Endothelial cell of umbilical vein (primary cell): ENCODE measurements at regions not wholly inside any gene's neighbourhood (a gene's known extent, or its start where the extent isn't known, plus 50 kb on each side); places are given as distances from the start of the nearest gene placed in this dataset.

Source experiments
- BruUV-seq: library from RNA; stranded (reverse); fragments of 400-500 nt; replicated peaks from 2 replicates; lab custom pipeline; 2021; lab: Mats Ljungman, UMichigan
- CTCF ChIA-PET: fragments of 300-600, 350-600 bp; sonication (Branson Sonifier 250); formaldehyde crosslinking; loops from one replicate; lab custom pipeline; 2021; ENCODE audit warnings: antibody characterized with exemption, inconsistent platforms; lab: Charles Lee
- POLR2A ChIA-PET: fragments of 300-600, 350-600 bp; sonication (Branson Sonifier 250); formaldehyde crosslinking; loops from one replicate; lab custom pipeline; 2021; ENCODE audit warnings: antibody characterized with exemption, inconsistent platforms; lab: Charles Lee
- DNase-seq: peaks from one replicate; pipeline ENCODE4 v3.0.0-alpha.2; 2011; ENCODE audit warnings: low read depth, low spot score
- FAIRE-seq: peaks from 2 replicates; lab custom pipeline; 2011; peaks lifted over from hg19 to GRCh38; lab: Jason Lieb, UNC
- H2AFZ ChIP-seq: 2 replicates; pipeline ENCODE4 v1.6.0; 2012; ENCODE audit warnings: low read depth, low read length, control low read depth, inconsistent platforms
- H3K27ac ChIP-seq: 2 replicates; pipeline ENCODE4 v1.5.1; 2011; ENCODE audit warnings: low read depth, mild to moderate bottlenecking, control low read depth, low read length, moderate library complexity; ENCODE audit not compliant: insufficient read depth
- H3K27me3 ChIP-seq, 2 experiments: 2 replicates each; pipeline versions ENCODE4 v1.6.0 to v1.6.1; 2011; ENCODE audit warnings: low read length in 2 of 2, mixed read lengths in 1 of 2; ENCODE audit not compliant: control insufficient read depth in 2 of 2, insufficient read depth in 2 of 2
- H3K36me3 ChIP-seq, 2 experiments: 2 replicates in 1 of 2; 3 replicates in 1 of 2; pipeline ENCODE4 v1.5.1; 2011; ENCODE audit warnings: low read length in 2 of 2, mild to moderate bottlenecking in 1 of 2, moderate library complexity in 1 of 2; ENCODE audit not compliant: control insufficient read depth in 2 of 2, insufficient read depth in 2 of 2; ENCODE audit errors: extremely low read depth in 1 of 2
- H3K4me1 ChIP-seq: 3 replicates; pipeline ENCODE4 v1.5.1; 2011; ENCODE audit warnings: mild to moderate bottlenecking, low read length; ENCODE audit not compliant: control insufficient read depth, insufficient read depth; ENCODE audit errors: extremely low read depth
- H3K4me2 ChIP-seq: 2 replicates; pipeline ENCODE4 v1.6.1; 2011; ENCODE audit warnings: low read length, control low read depth, mixed read lengths; ENCODE audit not compliant: insufficient read depth
- H3K4me3 ChIP-seq, 3 experiments: fragments of 200-600 bp in 1 of 3; sonication (generic), shearing (Covaris generic) in 1 of 3; replicated peaks in 1 of 3; 2 replicates each; pipeline ENCODE4 v1.5.1; 2011 to 2016; ENCODE audit warnings: control low read depth in 3 of 3, low read length in 3 of 3, mild to moderate bottlenecking in 2 of 3, inconsistent platforms in 1 of 3, low read depth in 1 of 3, moderate library complexity in 1 of 3; ENCODE audit not compliant: insufficient read depth in 1 of 3
- H3K79me2 ChIP-seq: 2 replicates; pipeline ENCODE4 v1.6.0; 2012; ENCODE audit warnings: low read length, inconsistent platforms; ENCODE audit not compliant: control insufficient read depth, insufficient read depth
- H3K9ac ChIP-seq: replicated peaks from 2 replicates; pipeline ENCODE3; 2011; ENCODE audit warnings: low read length, control low read depth; ENCODE audit not compliant: insufficient read depth; ENCODE audit errors: extremely low read depth
- H3K9me1 ChIP-seq: replicated peaks from 3 replicates; pipeline ENCODE4 v1.6.0; 2011; ENCODE audit warnings: mild to moderate bottlenecking, low read length; ENCODE audit not compliant: control insufficient read depth, insufficient read depth; ENCODE audit errors: extremely low read depth
- H3K9me3 ChIP-seq: replicated peaks from 2 replicates; pipeline ENCODE4 v1.5.1; 2012; ENCODE audit warnings: low read length, inconsistent platforms; ENCODE audit not compliant: control insufficient read depth, insufficient read depth
- H4K20me1 ChIP-seq: replicated peaks from 2 replicates; pipeline ENCODE3; 2011; ENCODE audit warnings: mild to moderate bottlenecking, low read length; ENCODE audit not compliant: control insufficient read depth, insufficient read depth; ENCODE audit errors: extremely low read depth
- EZH2 ChIP-seq: IDR thresholded peaks from 2 replicates; pipeline ENCODE4 v1.6.1; 2012; ENCODE audit warnings: borderline replicate concordance, low read depth, mild to moderate bottlenecking, moderate library complexity, low read length, inconsistent platforms; ENCODE audit not compliant: severe bottlenecking
- FOS ChIP-seq: IDR thresholded peaks from 2 replicates; pipeline ENCODE4 v1.6.1; 2011; ENCODE audit warnings: mild to moderate bottlenecking, low read length, moderate library complexity, borderline replicate concordance; ENCODE audit not compliant: insufficient read depth
- GATA2 ChIP-seq: IDR thresholded peaks from 2 replicates; pipeline ENCODE4 v1.7.0; 2011; ENCODE audit warnings: low read depth, mild to moderate bottlenecking, moderate library complexity, mixed read lengths, low read length; ENCODE audit not compliant: insufficient read length, insufficient read depth
- JUN ChIP-seq: IDR thresholded peaks from 2 replicates; pipeline ENCODE4 v1.6.1; 2011; ENCODE audit warnings: borderline replicate concordance, low read depth; ENCODE audit not compliant: insufficient read length, insufficient read depth
- MYC ChIP-seq: IDR thresholded peaks from one replicate; pipeline ENCODE4 v1.6.1; 2011; ENCODE audit warnings: mild to moderate bottlenecking, low read depth, low read length
- POLR2A ChIP-seq: IDR thresholded peaks from 2 replicates; pipeline ENCODE4 v1.6.1; 2012; ENCODE audit warnings: low read depth, mild to moderate bottlenecking, control low read depth, low read length
- POLR2AphosphoS5 ChIP-seq: IDR thresholded peaks from 2 replicates; pipeline ENCODE4 v1.6.1; 2012; ENCODE audit warnings: low read depth, mild to moderate bottlenecking, control low read depth, low read length, moderate library complexity; ENCODE audit not compliant: insufficient read depth
- dilution Hi-C: fragments of 300-500 bp; cut with MboI; formaldehyde crosslinking; loops from one replicate; pipeline ENCODE4 v1.15.0; 2019; ENCODE audit warnings: low sequenced_read_pairs; ENCODE audit not compliant: extremely low pct_ligation_motif_present
- intact Hi-C: fragments of 100-400 bp; cut with micrococcal nuclease; formaldehyde crosslinking; loops from one replicate; pipeline ENCODE4 v1.10.0; 2022
- TF ChIP-seq, protein P1 (sequence below): IDR thresholded peaks from 2 replicates; pipeline ENCODE4 v1.6.1; 2011; ENCODE audit not compliant: insufficient read depth, insufficient read length
- TF ChIP-seq, protein P2 (sequence below), 2 donors: IDR thresholded peaks; 1 replicate in 1 of 2; 2 replicates in 1 of 2; pipeline ENCODE4 v1.5.1; 2011; ENCODE audit warnings: low read length in 2 of 2, mild to moderate bottlenecking in 2 of 2, moderate library complexity in 2 of 2, control low read depth in 1 of 2, inconsistent platforms in 1 of 2, low read depth in 1 of 2; ENCODE audit not compliant: insufficient read depth in 1 of 2; ENCODE audit errors: extremely low read depth in 1 of 2

DNA sequence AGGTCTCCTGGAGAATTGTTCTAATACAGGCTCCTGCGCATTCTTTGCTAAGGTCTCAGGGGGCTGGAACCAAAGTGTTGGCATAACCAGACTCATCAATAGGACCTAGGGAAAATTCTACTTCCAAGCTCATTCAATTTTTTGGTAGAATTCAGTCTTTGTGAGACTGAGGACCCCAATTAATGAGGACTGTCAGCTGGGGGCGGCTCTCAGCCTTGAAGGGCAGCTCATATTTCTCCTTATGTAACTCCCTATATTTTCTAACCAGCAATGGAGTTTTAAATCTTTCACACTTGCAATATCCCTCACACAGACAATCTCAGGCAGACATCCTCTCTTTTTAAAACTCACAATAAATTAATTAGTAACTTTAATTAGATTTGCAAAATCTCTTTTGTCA is 476.4 kb upstream of the LRFN5 start:
- H3K9me3 ChIP-seq = peaks cover 4% of the 10 kb centered on the region
- H3K36me3 ChIP-seq = no peaks in the 10 kb centered on the region
- H3K27me3 ChIP-seq = no peaks in the 10 kb centered on the region
- POLR2A ChIA-PET = no interaction called here
- no peaks in the 10 kb centered on the region for H3K9me1 ChIP-seq
- DNase-seq (no peak), FAIRE-seq (no peak)
- H3K79me2 ChIP-seq = no peaks in the 10 kb centered on the region
- BruUV-seq = no TSS peak
- H4K20me1 ChIP-seq = no peaks in the 10 kb centered on the region
- H3K4me1 ChIP-seq = no peaks in the 10 kb centered on the region
- CTCF ChIA-PET = no interaction called here
- no peak overlapping the region for H3K4me2 ChIP-seq
- no peak overlapping the region for H3K4me3 ChIP-seq
- intact Hi-C loops (no loop called here), dilution Hi-C loops (no loop called here)
- no peak overlapping the region for H2AFZ ChIP-seq
- H3K27ac ChIP-seq = no peak overlapping the region
- no peak overlapping the region for H3K9ac ChIP-seq
- TF ChIP-seq POLR2A (no peak), FOS (no peak), GATA2 (no peak), JUN (no peak), POLR2AphosphoS5 (no peak), MYC (no peak), EZH2 (no peak)
- TF ChIP-seq, protein P1, sequence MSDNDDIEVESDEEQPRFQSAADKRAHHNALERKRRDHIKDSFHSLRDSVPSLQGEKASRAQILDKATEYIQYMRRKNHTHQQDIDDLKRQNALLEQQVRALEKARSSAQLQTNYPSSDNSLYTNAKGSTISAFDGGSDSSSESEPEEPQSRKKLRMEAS = no peak
- TF ChIP-seq, protein P2, sequence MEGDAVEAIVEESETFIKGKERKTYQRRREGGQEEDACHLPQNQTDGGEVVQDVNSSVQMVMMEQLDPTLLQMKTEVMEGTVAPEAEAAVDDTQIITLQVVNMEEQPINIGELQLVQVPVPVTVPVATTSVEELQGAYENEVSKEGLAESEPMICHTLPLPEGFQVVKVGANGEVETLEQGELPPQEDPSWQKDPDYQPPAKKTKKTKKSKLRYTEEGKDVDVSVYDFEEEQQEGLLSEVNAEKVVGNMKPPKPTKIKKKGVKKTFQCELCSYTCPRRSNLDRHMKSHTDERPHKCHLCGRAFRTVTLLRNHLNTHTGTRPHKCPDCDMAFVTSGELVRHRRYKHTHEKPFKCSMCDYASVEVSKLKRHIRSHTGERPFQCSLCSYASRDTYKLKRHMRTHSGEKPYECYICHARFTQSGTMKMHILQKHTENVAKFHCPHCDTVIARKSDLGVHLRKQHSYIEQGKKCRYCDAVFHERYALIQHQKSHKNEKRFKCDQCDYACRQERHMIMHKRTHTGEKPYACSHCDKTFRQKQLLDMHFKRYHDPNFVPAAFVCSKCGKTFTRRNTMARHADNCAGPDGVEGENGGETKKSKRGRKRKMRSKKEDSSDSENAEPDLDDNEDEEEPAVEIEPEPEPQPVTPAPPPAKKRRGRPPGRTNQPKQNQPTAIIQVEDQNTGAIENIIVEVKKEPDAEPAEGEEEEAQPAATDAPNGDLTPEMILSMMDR (IDR thresholded peaks at IDR 0.05; ENCODE audit: extremely low read depth in 1 of 2, insufficient read depth in 1 of 2, low read depth in 1 of 2, low read length in 2 of 2) = no peak
